ENCODE measurements at regions not wholly inside any gene's neighbourhood (a gene's known extent, or its start where the extent isn't known, plus 50 kb on each side); places are given as distances from the start of the nearest gene placed in this dataset.

GRCh38 chr4:144809056-144809640, 163.2 kb downstream of the HHIP start:
- TF ChIP-seq, protein P1, sequence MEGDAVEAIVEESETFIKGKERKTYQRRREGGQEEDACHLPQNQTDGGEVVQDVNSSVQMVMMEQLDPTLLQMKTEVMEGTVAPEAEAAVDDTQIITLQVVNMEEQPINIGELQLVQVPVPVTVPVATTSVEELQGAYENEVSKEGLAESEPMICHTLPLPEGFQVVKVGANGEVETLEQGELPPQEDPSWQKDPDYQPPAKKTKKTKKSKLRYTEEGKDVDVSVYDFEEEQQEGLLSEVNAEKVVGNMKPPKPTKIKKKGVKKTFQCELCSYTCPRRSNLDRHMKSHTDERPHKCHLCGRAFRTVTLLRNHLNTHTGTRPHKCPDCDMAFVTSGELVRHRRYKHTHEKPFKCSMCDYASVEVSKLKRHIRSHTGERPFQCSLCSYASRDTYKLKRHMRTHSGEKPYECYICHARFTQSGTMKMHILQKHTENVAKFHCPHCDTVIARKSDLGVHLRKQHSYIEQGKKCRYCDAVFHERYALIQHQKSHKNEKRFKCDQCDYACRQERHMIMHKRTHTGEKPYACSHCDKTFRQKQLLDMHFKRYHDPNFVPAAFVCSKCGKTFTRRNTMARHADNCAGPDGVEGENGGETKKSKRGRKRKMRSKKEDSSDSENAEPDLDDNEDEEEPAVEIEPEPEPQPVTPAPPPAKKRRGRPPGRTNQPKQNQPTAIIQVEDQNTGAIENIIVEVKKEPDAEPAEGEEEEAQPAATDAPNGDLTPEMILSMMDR (conservative IDR thresholded peaks at IDR 0.05 in 1 of 2, IDR thresholded peaks at IDR 0.05 in 1 of 2; ENCODE audit: extremely low read depth in 1 of 2, insufficient read depth in 1 of 2, low read depth in 1 of 2, low read length in 2 of 2), result no peak
- TF ChIP-seq EZH2 (IDR thresholded peaks at IDR 0.05; ENCODE audit: borderline replicate concordance, low read length), result no peak
